Neural progenitor cell (in vitro differentiated cells): ENCODE measurements at regions not wholly inside any gene's neighbourhood (a gene's known extent, or its start where the extent isn't known, plus 50 kb on each side); places are given as distances from the start of the nearest gene placed in this dataset.

Experiments used
- DNase-seq: peaks from one replicate; pipeline ENCODE4 v3.0.0-alpha.2; 2016; ENCODE audit warnings: low spot score
- H2AFZ ChIP-seq: fragments of 200-600 bp; sonication (generic); replicated peaks from 2 replicates; pipeline ENCODE4 v1.6.1; 2016; ENCODE audit warnings: antibody characterized with exemption
- H3F3A ChIP-seq: fragments of 200-600 bp; sonication (generic); 2 replicates; pipeline ENCODE4 v1.6.1; 2016; ENCODE audit warnings: antibody characterized with exemption, low read depth
- H3K27ac ChIP-seq: fragments of 200-600 bp; sonication (generic); 2 replicates; pipeline ENCODE4 v1.5.1; 2016; ENCODE audit warnings: mild to moderate bottlenecking
- H3K27me3 ChIP-seq: fragments of 200-600 bp; sonication (generic); 2 replicates; pipeline ENCODE4 v1.6.1; 2016; ENCODE audit warnings: mild to moderate bottlenecking, moderate library complexity
- H3K36me3 ChIP-seq: fragments of 200-600 bp; sonication (generic); 2 replicates; pipeline ENCODE4 v1.5.1; 2016
- H3K4me1 ChIP-seq: fragments of 200-600 bp; sonication (generic); 2 replicates; pipeline ENCODE4 v1.6.1; 2016; ENCODE audit warnings: mixed run types
- H3K4me2 ChIP-seq: fragments of 200-600 bp; sonication (generic); 2 replicates; pipeline ENCODE4 v1.6.1; 2016
- H3K4me3 ChIP-seq: fragments of 200-600 bp; sonication (generic); 2 replicates; pipeline ENCODE4 v1.5.1; 2016
- H3K79me2 ChIP-seq: fragments of 200-600 bp; sonication (generic); 2 replicates; pipeline ENCODE4 v1.6.1; 2016; ENCODE audit warnings: low read depth
- H3K9ac ChIP-seq: fragments of 200-600 bp; sonication (generic); 2 replicates; pipeline ENCODE4 v1.6.1; 2016
- H3K9me3 ChIP-seq: fragments of 200-600 bp; sonication (generic); 2 replicates; pipeline ENCODE4 v1.5.1; 2016; ENCODE audit warnings: low read depth
- H4K20me1 ChIP-seq: fragments of 200-600 bp; sonication (generic); 2 replicates; pipeline ENCODE4 v1.6.1; 2016; ENCODE audit warnings: low read depth
- H3K27ac Mint-ChIP-seq: 3 replicates; pipeline ENCODE4 v1.8.0; 2021; ENCODE audit warnings: mixed read lengths
- H3K27me3 Mint-ChIP-seq: 2 replicates; pipeline ENCODE4 v1.8.0; 2022; ENCODE audit warnings: low read depth, mild to moderate bottlenecking, inconsistent platforms, moderate library complexity, mixed read lengths; ENCODE audit not compliant: insufficient read depth
- H3K36me3 Mint-ChIP-seq: 3 replicates; pipeline ENCODE4 v1.8.0; 2021; ENCODE audit warnings: mixed read lengths
- H3K4me1 Mint-ChIP-seq: 3 replicates; pipeline ENCODE4 v1.8.0; 2021; ENCODE audit warnings: mixed read lengths
- H3K4me3 Mint-ChIP-seq: 3 replicates; pipeline ENCODE4 v1.8.0; 2021; ENCODE audit warnings: mild to moderate bottlenecking, moderate library complexity, mixed read lengths
- H3K9me3 Mint-ChIP-seq: 3 replicates; pipeline ENCODE4 v1.8.0; 2020; ENCODE audit warnings: mixed read lengths
- CTCF ChIP-seq: fragments of 200-600 bp; sonication (generic); IDR thresholded peaks from 2 replicates; pipeline ENCODE4 v1.5.1; 2017; ENCODE audit warnings: antibody characterized with exemption, mild to moderate bottlenecking
- EZH2 ChIP-seq: fragments of 200-600 bp; sonication (generic); IDR thresholded peaks from 2 replicates; pipeline ENCODE4 v1.6.1; 2017; ENCODE audit warnings: antibody characterized with exemption, mild to moderate bottlenecking, moderate library complexity
- EZH2phosphoT487 ChIP-seq: fragments of 200-600 bp; sonication (generic); IDR thresholded peaks from 2 replicates; pipeline ENCODE4 v1.6.1; 2017; ENCODE audit warnings: antibody characterized with exemption

- DNase-seq = no peak
- Histone ChIP-seq H2AFZ (no peak overlapping the region), H3K4me2 (no peak overlapping the region), H3K79me2 (no peaks in the 10 kb centered on the region), H3K4me3 (no peak overlapping the region), H3K27ac (no peak overlapping the region), H3F3A (no peaks in the 10 kb centered on the region), H3K4me1 (no peaks in the 10 kb centered on the region), H3K9me3 (no peaks in the 10 kb centered on the region), H3K27me3 (no peaks in the 10 kb centered on the region), H4K20me1 (no peaks in the 10 kb centered on the region), H3K9ac (no peak overlapping the region), H3K36me3 (no peaks in the 10 kb centered on the region)
- TF ChIP-seq CTCF (no peak), EZH2phosphoT487 (no peak), EZH2 (no peak)
- Mint-ChIP-seq H3K4me3 (no peak overlapping the region), H3K4me1 (no peaks in the 10 kb centered on the region), H3K27ac (no peak overlapping the region), H3K9me3 (no peaks in the 10 kb centered on the region), H3K36me3 (no peaks in the 10 kb centered on the region), H3K27me3 (no peaks in the 10 kb centered on the region)
These were observed 869.0 kb upstream of the PRR20A start for GRCh38 chr13:56271686-56272085.

GRCh38 chr13:56283262-56283828 lies 857.4 kb upstream of the PRR20A start:
- Histone ChIP-seq H3K4me1 (no peaks in the 10 kb centered on the region), H3F3A (no peaks in the 10 kb centered on the region), H3K9me3 (no peaks in the 10 kb centered on the region), H3K79me2 (no peaks in the 10 kb centered on the region), H4K20me1 (no peaks in the 10 kb centered on the region), H3K4me3 (no peak overlapping the region), H3K4me2 (no peak overlapping the region), H3K27me3 (no peaks in the 10 kb centered on the region), H3K36me3 (no peaks in the 10 kb centered on the region), H2AFZ (no peak overlapping the region), H3K9ac (no peak overlapping the region), H3K27ac (no peak overlapping the region)
- no peak overlapping the region for H3K4me3 Mint-ChIP-seq
- H3K27me3 Mint-ChIP-seq = no peaks in the 10 kb centered on the region
- no peak for TF ChIP-seq EZH2
- no peak for TF ChIP-seq CTCF
- no peak for TF ChIP-seq EZH2phosphoT487
- no peak for DNase-seq
- no peaks in the 10 kb centered on the region for H3K4me1 Mint-ChIP-seq
- H3K36me3 Mint-ChIP-seq = no peaks in the 10 kb centered on the region
- peaks cover 2% of the 10 kb centered on the region for H3K9me3 Mint-ChIP-seq
- H3K27ac Mint-ChIP-seq = no peak overlapping the region

- peaks cover 7% of the 10 kb centered on the region for H3K4me1 Mint-ChIP-seq
- Histone ChIP-seq H3K79me2 (no peaks in the 10 kb centered on the region), H3K9ac (no peak overlapping the region)
These were observed 841.1 kb upstream of the PRR20A start for GRCh38 chr13:56299650-56300049.

More at GRCh38 chr13:56299650-56300049, 841.1 kb upstream of the PRR20A start:
- H4K20me1 ChIP-seq = no peaks in the 10 kb centered on the region
- H3K4me3 ChIP-seq = no peak overlapping the region
- no peaks in the 10 kb centered on the region for H3K27me3 ChIP-seq
- Mint-ChIP-seq H3K27me3 (no peaks in the 10 kb centered on the region), H3K36me3 (no peaks in the 10 kb centered on the region), H3K27ac (no peak overlapping the region), H3K9me3 (no peaks in the 10 kb centered on the region), H3K4me3 (no peak overlapping the region)
- TF ChIP-seq CTCF = no peak
- no peak for TF ChIP-seq EZH2
- TF ChIP-seq EZH2phosphoT487 = no peak
- no peaks in the 10 kb centered on the region for H3F3A ChIP-seq
- no peaks in the 10 kb centered on the region for H3K9me3 ChIP-seq
- DNase-seq = no peak
- H3K36me3 ChIP-seq = no peaks in the 10 kb centered on the region
- no peak overlapping the region for H2AFZ ChIP-seq
- H3K27ac ChIP-seq = no peak overlapping the region
- no peak overlapping the region for H3K4me2 ChIP-seq
- no peaks in the 10 kb centered on the region for H3K4me1 ChIP-seq
